Gastroesophageal sphincter (tissue), 4 donors: ENCODE measurements at regions not wholly inside any gene's neighbourhood (a gene's known extent, or its start where the extent isn't known, plus 50 kb on each side); places are given as distances from the start of the nearest gene placed in this dataset.

Experiments used
- ATAC-seq: fragments of 150-250 bp; one replicate; pipeline ENCODE4 v1.9.1; 2016; ENCODE audit warnings: mild to moderate bottlenecking, moderate library complexity
- H3K27ac ChIP-seq, 4 donors: fragments of 200-600 bp; sonication (generic) in 3 of 4; 1 replicate in 3 of 4; 2 replicates in 1 of 4; pipeline ENCODE4 v1.5.1; 2016 to 2019
- H3K27me3 ChIP-seq: fragments of 200-600 bp; sonication (generic); one replicate; pipeline ENCODE4 v1.5.1; 2019
- H3K36me3 ChIP-seq, 2 donors: fragments of 200-600 bp; sonication (generic); one replicate each; pipeline ENCODE4 v1.5.1; 2019; ENCODE audit warnings: control low read depth in 1 of 2
- H3K4me1 ChIP-seq, 3 donors: fragments of 200-600 bp; sonication (generic); 1 replicate in 2 of 3; 2 replicates in 1 of 3; pipeline ENCODE4 v1.5.1; 2016 to 2019; ENCODE audit warnings: control low read depth in 2 of 3
- H3K4me3 ChIP-seq, 2 donors: fragments of 200-600 bp; sonication (generic); one replicate each; pipeline ENCODE4 v1.5.1; 2019; ENCODE audit warnings: mild to moderate bottlenecking in 1 of 2, moderate library complexity in 1 of 2
- H3K9me3 ChIP-seq, 3 donors: fragments of 200-600 bp; sonication (generic); one replicate each; pipeline ENCODE4 v1.5.1; 2017 to 2019; ENCODE audit warnings: control low read depth in 2 of 3
- EP300 ChIP-seq: sonication (generic); formaldehyde crosslinking; IDR thresholded peaks from one replicate; pipeline ENCODE4 v1.6.1; 2017; ENCODE audit warnings: antibody characterized with exemption, mild to moderate bottlenecking
- POLR2A ChIP-seq, 2 donors: fragments of 450-650 bp; IDR thresholded peaks; one replicate each; pipeline ENCODE4 v1.6.1; 2017; ENCODE audit warnings: antibody characterized with exemption in 2 of 2, mild to moderate bottlenecking in 2 of 2, moderate library complexity in 1 of 2
- POLR2AphosphoS5 ChIP-seq: sonication (generic); formaldehyde crosslinking; IDR thresholded peaks from one replicate; pipeline ENCODE4 v1.6.1; 2017; ENCODE audit warnings: antibody characterized with exemption
- WGBS, 2 donors: methylation state at CpG; one replicate each; pipeline ENCODE4 v1.1.5; 2018; ENCODE audit warnings: low coverage in 1 of 2; 5-methylcytosine and 5-hydroxymethylcytosine counted together
- TF ChIP-seq, protein P1 (sequence below), 4 experiments: fragments of 200-600 bp in 2 of 4; fragments of 450-650 bp in 2 of 4; sonication (generic) in 1 of 4; IDR thresholded peaks; one replicate each; pipeline ENCODE4 v1.5.1; 2017 to 2019; ENCODE audit warnings: antibody characterized with exemption in 4 of 4, mild to moderate bottlenecking in 2 of 4, moderate library complexity in 2 of 4

DNA sequence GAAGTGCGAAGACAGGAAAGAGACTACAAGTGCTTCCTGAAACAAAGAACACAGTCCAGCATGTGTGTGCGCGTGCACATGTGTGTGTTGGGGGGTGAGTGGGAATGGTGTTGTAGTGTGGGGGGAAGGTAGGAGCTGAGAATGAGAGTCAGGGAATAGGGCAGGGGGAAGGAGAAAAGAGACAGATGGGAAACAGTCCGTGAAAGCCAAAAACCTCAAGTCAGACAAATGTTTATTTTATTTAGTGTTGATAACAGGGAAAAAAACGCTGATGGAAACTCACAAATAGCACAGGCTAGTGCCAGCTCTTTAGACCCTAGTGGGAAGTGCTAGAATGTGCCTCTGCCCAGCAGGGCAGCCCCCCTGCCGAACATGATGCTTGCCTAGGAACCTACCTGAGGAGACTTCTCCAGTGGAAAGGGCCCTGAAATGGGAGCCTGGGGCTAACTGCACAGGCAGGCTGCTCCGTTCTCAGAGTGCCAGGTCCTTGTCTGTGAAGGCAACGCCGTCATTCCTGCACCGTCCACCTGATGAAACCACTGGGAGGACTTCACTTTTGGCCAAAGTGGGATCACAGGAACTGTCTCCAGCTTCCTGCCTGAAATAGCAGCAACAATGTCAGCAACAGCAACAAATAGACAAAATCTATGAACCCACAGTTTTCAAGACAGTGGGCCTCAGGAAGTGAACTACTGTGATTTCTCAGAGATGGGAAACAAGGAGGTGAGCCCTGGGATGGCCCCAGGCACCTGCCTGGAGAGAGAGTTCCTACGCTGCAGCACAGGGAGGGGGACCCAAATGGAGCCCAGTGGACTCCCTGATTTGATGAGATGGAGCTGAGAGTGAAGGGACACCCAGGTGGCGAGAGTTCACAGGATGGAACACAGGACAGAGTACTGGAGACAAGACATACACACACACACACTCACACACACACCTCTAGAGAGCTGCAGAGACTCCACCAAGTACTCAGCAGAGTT, 379.7 kb downstream of the RPS24 start:
- H3K4me3 ChIP-seq, result no peak overlapping the region
- TF ChIP-seq, protein P1, sequence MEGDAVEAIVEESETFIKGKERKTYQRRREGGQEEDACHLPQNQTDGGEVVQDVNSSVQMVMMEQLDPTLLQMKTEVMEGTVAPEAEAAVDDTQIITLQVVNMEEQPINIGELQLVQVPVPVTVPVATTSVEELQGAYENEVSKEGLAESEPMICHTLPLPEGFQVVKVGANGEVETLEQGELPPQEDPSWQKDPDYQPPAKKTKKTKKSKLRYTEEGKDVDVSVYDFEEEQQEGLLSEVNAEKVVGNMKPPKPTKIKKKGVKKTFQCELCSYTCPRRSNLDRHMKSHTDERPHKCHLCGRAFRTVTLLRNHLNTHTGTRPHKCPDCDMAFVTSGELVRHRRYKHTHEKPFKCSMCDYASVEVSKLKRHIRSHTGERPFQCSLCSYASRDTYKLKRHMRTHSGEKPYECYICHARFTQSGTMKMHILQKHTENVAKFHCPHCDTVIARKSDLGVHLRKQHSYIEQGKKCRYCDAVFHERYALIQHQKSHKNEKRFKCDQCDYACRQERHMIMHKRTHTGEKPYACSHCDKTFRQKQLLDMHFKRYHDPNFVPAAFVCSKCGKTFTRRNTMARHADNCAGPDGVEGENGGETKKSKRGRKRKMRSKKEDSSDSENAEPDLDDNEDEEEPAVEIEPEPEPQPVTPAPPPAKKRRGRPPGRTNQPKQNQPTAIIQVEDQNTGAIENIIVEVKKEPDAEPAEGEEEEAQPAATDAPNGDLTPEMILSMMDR (IDR thresholded peaks at IDR 0.05), result no peak
- no peak for TF ChIP-seq POLR2AphosphoS5

DNA sequence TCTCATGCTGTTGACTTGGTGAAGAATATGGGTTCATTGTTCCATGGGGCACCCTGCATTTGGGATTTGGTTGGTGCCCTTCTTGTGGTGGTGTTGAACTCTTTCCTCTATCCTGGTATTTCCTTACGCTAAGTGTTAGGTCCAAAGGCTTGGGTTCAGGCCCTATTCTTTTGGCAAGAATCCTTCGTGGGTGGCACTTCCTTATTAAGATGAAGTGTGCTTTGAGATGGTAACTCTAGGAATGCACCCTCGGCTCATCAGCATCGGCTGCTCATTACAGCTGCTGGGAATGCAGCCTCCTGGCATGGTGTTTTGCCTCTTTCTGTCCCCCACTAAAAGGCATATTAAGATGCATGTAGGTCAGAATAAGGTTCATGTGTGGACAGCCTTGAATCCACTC, 380.7 kb downstream of the RPS24 start:
- TF ChIP-seq, protein P1 (IDR thresholded peaks at IDR 0.05), result no peak
- no peak for TF ChIP-seq POLR2A (IDR thresholded peaks at IDR 0.05)
- no peak for TF ChIP-seq EP300
- no peak for TF ChIP-seq POLR2AphosphoS5
- H3K9me3 ChIP-seq, result no peaks in the 10 kb centered on the region
- no peaks in the 10 kb centered on the region for H3K27me3 ChIP-seq
- H3K27ac ChIP-seq, result no peak overlapping the region
- ATAC-seq, result no peak
- no peak overlapping the region for H3K4me3 ChIP-seq
- no peaks in the 10 kb centered on the region for H3K36me3 ChIP-seq
- peaks cover 0 to 11% (median 0%) of the 10 kb centered on the region in 3 donors for H3K4me1 ChIP-seq
- WGBS, 2 donors, result 20 to 83% methylated on average over 3 to 4 of the region's 4 CpGs

More for the DNA sequence above, 379.7 kb downstream of the RPS24 start:
- peaks cover 0 to 21% (median 7%) of the 10 kb centered on the region in 3 donors for H3K4me1 ChIP-seq
- WGBS, 2 donors, result 55 to 68% methylated on average over 4 to 7 of the region's 12 CpGs
- H3K36me3 ChIP-seq, result no peaks in the 10 kb centered on the region
- H3K27ac ChIP-seq, result no peak overlapping the region
- H3K27me3 ChIP-seq, result no peaks in the 10 kb centered on the region
- no peaks in the 10 kb centered on the region for H3K9me3 ChIP-seq
- ATAC-seq, result no peak

DNA sequence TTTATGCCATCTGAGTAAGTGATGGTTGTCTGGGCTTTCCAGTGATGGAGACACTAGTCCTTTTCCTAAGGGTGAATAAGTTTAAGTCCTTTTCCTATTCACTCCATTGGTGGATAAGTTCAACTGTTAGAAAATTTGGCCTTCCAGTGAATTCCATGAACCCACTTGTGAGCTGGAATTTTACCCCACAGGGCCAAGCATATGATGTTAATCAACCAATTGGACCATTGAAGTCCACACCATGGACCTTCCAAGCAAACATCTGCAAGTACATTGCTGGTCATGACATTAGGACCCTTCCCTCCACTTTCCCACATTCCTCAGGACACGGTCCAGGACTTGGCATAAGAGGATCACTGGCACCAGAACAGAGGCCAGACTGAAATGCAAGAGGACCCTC, 381.4 kb downstream of the RPS24 start:
- H3K36me3 ChIP-seq, result no peaks in the 10 kb centered on the region
- no peak overlapping the region for H3K27ac ChIP-seq
- peaks cover 0 to 11% (median 0%) of the 10 kb centered on the region in 3 donors for H3K4me1 ChIP-seq
- WGBS, 2 donors, result 80% methylated on average over 1 of the region's 1 CpG; no CpG with 5 or more reads in 1 of the 2 donors
- no peak overlapping the region for H3K4me3 ChIP-seq
- H3K27me3 ChIP-seq, result no peaks in the 10 kb centered on the region
- no peaks in the 10 kb centered on the region for H3K9me3 ChIP-seq
- no peak for ATAC-seq
- TF ChIP-seq EP300 (no peak), POLR2A (IDR thresholded peaks at IDR 0.05) (no peak), POLR2AphosphoS5 (no peak)
- TF ChIP-seq, protein P1 (IDR thresholded peaks at IDR 0.05), result no peak

DNA sequence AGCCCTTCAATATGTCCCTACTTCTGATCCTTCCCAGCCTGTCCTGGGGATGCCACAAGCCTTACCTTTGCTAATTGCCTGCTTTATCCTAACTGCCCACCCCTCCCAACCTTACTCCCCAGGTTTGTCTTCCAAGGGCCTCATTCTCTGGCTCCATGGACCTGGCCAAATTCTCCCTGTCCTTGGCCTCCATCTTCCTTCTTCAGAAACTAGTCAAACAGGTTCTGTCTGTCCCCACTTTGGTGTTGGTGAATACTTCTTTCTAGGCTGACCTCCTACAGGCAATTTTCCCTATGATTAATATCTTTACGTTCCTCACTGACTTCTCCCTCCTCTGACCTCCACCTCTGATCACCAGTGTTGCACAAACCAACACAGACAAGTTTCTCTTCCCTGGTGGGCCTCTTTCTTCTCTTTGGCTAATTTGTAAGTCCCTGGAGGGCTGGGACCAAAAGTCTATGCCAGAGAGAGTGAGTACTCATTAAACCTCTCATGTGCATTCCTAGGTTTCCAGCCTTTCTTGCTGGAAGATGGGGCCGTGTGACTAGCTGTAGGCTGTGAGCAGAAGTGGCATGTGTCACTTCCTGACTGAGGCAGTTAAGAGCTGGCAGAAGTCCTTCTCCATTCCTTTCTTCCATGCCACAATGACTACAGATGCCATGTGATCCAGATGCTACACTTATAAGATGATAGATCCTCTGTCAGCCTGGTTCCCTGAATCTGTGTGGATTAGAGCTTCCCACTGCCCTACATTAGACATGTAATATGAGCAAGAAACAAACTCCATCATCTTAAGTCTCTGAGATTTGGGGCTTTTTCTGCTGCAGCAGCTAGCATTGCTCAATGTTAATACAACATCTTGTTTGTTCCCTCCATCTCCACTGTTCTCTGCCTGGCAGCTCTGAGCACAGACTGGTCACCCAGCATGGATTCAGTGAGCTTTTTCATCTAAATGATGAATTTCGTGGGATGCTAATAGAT, 382.7 kb downstream of the RPS24 start:
- Histone ChIP-seq H3K36me3 (no peaks in the 10 kb centered on the region), H3K4me1 (peaks cover 0 to 11% (median 0%) of the 10 kb centered on the region in 3 donors), H3K27me3 (no peaks in the 10 kb centered on the region), H3K27ac (no peak overlapping the region), H3K9me3 (no peaks in the 10 kb centered on the region), H3K4me3 (no peak overlapping the region)
- no peak for ATAC-seq
- TF ChIP-seq POLR2A (IDR thresholded peaks at IDR 0.05) (no peak), EP300 (no peak), POLR2AphosphoS5 (no peak)
- TF ChIP-seq, protein P1 (IDR thresholded peaks at IDR 0.05), result no peak
- 80% methylated on average over 3 of the region's 3 CpGs; no CpG with 5 or more reads in 1 of the 2 donors for WGBS, 2 donors
